H9 (cell line): ENCODE measurements at regions not wholly inside any gene's neighbourhood (a gene's known extent, or its start where the extent isn't known, plus 50 kb on each side); places are given as distances from the start of the nearest gene placed in this dataset.

Experiments used
- DNase-seq: peaks from one replicate; pipeline ENCODE4 v3.0.0-alpha.2; 2017
- H2AFZ ChIP-seq: one replicate; pipeline ENCODE4 v1.6.1; 2013; ENCODE audit warnings: mild to moderate bottlenecking, low read length, control low read depth, moderate library complexity
- H2AK5ac ChIP-seq: 2 replicates; pipeline ENCODE4 v1.6.1; 2013; ENCODE audit warnings: low read length, control low read depth, mixed read lengths; ENCODE audit not compliant: insufficient read length
- H2BK120ac ChIP-seq: one replicate; pipeline ENCODE4 v1.6.1; 2013; ENCODE audit warnings: low read depth, mild to moderate bottlenecking, low read length, control low read depth, inconsistent platforms; ENCODE audit not compliant: poor library complexity, severe bottlenecking
- H2BK12ac ChIP-seq: 2 replicates; pipeline ENCODE4 v1.6.1; 2013; ENCODE audit warnings: low read length, control low read depth, mixed read lengths, low read depth; ENCODE audit not compliant: insufficient read length
- H2BK15ac ChIP-seq: 2 replicates; pipeline ENCODE4 v1.6.1; 2013; ENCODE audit warnings: low read depth, low read length, control low read depth
- H2BK20ac ChIP-seq: one replicate; pipeline ENCODE4 v1.6.1; 2013; ENCODE audit warnings: low read depth, mild to moderate bottlenecking, low read length, control low read depth, inconsistent platforms; ENCODE audit not compliant: poor library complexity, severe bottlenecking
- H2BK5ac ChIP-seq: 2 replicates; pipeline ENCODE4 v1.6.1; 2013; ENCODE audit warnings: low read length, control low read depth, mixed read lengths; ENCODE audit not compliant: insufficient read length
- H3K14ac ChIP-seq: 2 replicates; pipeline ENCODE4 v1.6.1; 2013; ENCODE audit warnings: low read length, control low read depth; ENCODE audit not compliant: insufficient read depth
- H3K18ac ChIP-seq: 2 replicates; pipeline ENCODE4 v1.6.1; 2013; ENCODE audit warnings: low read depth, mild to moderate bottlenecking, mixed read lengths, low read length, control low read depth; ENCODE audit not compliant: insufficient read length
- H3K23ac ChIP-seq: 2 replicates; pipeline ENCODE4 v1.6.1; 2013; ENCODE audit warnings: low read length, control low read depth, mixed read lengths, low read depth; ENCODE audit not compliant: insufficient read length
- H3K23me2 ChIP-seq: 2 replicates; pipeline ENCODE4 v1.6.1; 2013; ENCODE audit warnings: low read depth, mild to moderate bottlenecking, mixed read lengths, low read length, control low read depth; ENCODE audit not compliant: insufficient read length, poor library complexity, severe bottlenecking
- H3K27ac ChIP-seq: 2 replicates; pipeline ENCODE4 v1.5.1; 2013; ENCODE audit warnings: low read length, control low read depth, mixed read lengths, low read depth; ENCODE audit not compliant: insufficient read length
- H3K27me3 ChIP-seq: 2 replicates; pipeline ENCODE4 v1.6.1; 2013; ENCODE audit warnings: low read length, control low read depth, inconsistent platforms; ENCODE audit not compliant: insufficient read depth
- H3K4ac ChIP-seq: 2 replicates; pipeline ENCODE4 v1.6.1; 2013; ENCODE audit warnings: low read depth, mild to moderate bottlenecking, control low read depth, inconsistent platforms, low read length, moderate library complexity
- H3K4me1 ChIP-seq: 2 replicates; pipeline ENCODE4 v1.6.1; 2013; ENCODE audit warnings: low read length, control low read depth, inconsistent platforms; ENCODE audit not compliant: insufficient read depth
- H3K4me2 ChIP-seq: 2 replicates; pipeline ENCODE4 v1.6.1; 2013; ENCODE audit warnings: low read length, control low read depth, mixed read lengths; ENCODE audit not compliant: insufficient read length, insufficient read depth
- H3K56ac ChIP-seq: 2 replicates; pipeline ENCODE4 v1.6.1; 2013; ENCODE audit warnings: low read depth, mild to moderate bottlenecking, mixed read lengths, low read length, control low read depth; ENCODE audit not compliant: insufficient read length
- H3K79me1 ChIP-seq: 2 replicates; pipeline ENCODE4 v1.6.1; 2013; ENCODE audit warnings: low read depth, mild to moderate bottlenecking, moderate library complexity, low read length, control low read depth, inconsistent platforms; ENCODE audit not compliant: insufficient read depth, poor library complexity, severe bottlenecking
- H3K79me2 ChIP-seq: 2 replicates; pipeline ENCODE4 v1.6.1; 2013; ENCODE audit warnings: low read length, control low read depth, inconsistent platforms; ENCODE audit not compliant: insufficient read depth
- H3K9ac ChIP-seq: 2 replicates; pipeline ENCODE4 v1.6.1; 2013; ENCODE audit warnings: low read length, control low read depth, mixed read lengths; ENCODE audit not compliant: insufficient read length; ENCODE audit errors: extremely low read depth
- H3K9me3 ChIP-seq: one replicate; pipeline ENCODE4 v1.6.1; 2013; ENCODE audit warnings: low read depth, low read length, inconsistent platforms; ENCODE audit not compliant: control insufficient read depth
- H3T11ph ChIP-seq: one replicate; pipeline ENCODE4 v1.6.1; 2013; ENCODE audit warnings: mild to moderate bottlenecking, low read length, control low read depth, inconsistent platforms
- H4K20me1 ChIP-seq: one replicate; pipeline ENCODE4 v1.6.1; 2013; ENCODE audit not compliant: control insufficient read depth, insufficient read length, insufficient read depth
- H4K5ac ChIP-seq: 2 replicates; pipeline ENCODE4 v1.6.1; 2013; ENCODE audit warnings: low read depth, mild to moderate bottlenecking, mixed read lengths, low read length, control low read depth; ENCODE audit not compliant: insufficient read length
- H4K8ac ChIP-seq: replicated peaks from 2 replicates; pipeline ENCODE4 v1.6.1; 2013; ENCODE audit warnings: low read length, control low read depth, mixed read lengths, low read depth; ENCODE audit not compliant: insufficient read length
- H4K91ac ChIP-seq: 2 replicates; pipeline ENCODE4 v1.6.1; 2013; ENCODE audit warnings: low read depth, mild to moderate bottlenecking, moderate library complexity, mixed read lengths, low read length, control low read depth; ENCODE audit not compliant: insufficient read length
- H3K27ac Mint-ChIP-seq, 3 experiments: 2 replicates in 2 of 3; 3 replicates in 1 of 3; pipeline ENCODE4 v1.8.0; 2020 to 2021; ENCODE audit warnings: mixed read lengths in 3 of 3, mild to moderate bottlenecking in 1 of 3, moderate library complexity in 1 of 3
- H3K27me3 Mint-ChIP-seq: 2 replicates; pipeline ENCODE4 v1.8.0; 2021; ENCODE audit warnings: low read depth, mild to moderate bottlenecking, moderate library complexity, mixed read lengths
- H3K36me3 Mint-ChIP-seq, 3 experiments: 2 replicates in 2 of 3; 3 replicates in 1 of 3; pipeline ENCODE4 v1.8.0; 2020 to 2021; ENCODE audit warnings: low read depth in 3 of 3, mixed read lengths in 3 of 3; ENCODE audit not compliant: insufficient read depth in 1 of 3
- H3K4me1 Mint-ChIP-seq, 2 experiments: 2 replicates each; pipeline ENCODE4 v1.8.0; 2020; ENCODE audit warnings: mixed read lengths in 2 of 2
- H3K4me3 Mint-ChIP-seq, 2 experiments: 2 replicates in 1 of 2; 3 replicates in 1 of 2; pipeline ENCODE4 v1.8.0; 2020 to 2021; ENCODE audit warnings: mild to moderate bottlenecking in 2 of 2, mixed read lengths in 2 of 2, moderate library complexity in 1 of 2
- H3K9me3 Mint-ChIP-seq, 2 experiments: 2 replicates in 1 of 2; 3 replicates in 1 of 2; pipeline ENCODE4 v1.8.0; 2020; ENCODE audit warnings: mild to moderate bottlenecking in 2 of 2, mixed read lengths in 2 of 2, moderate library complexity in 1 of 2
- CTCF ChIP-seq: fragments of 200-600 bp; sonication (generic); conservative IDR thresholded peaks from 3 replicates; pipeline ENCODE4 v1.8.0; 2021; ENCODE audit warnings: antibody characterized with exemption, mild to moderate bottlenecking
- WGBS: extraction: QIAGEN DNeasy Blood & Tissue Kit; methylation state at CpG from one replicate; pipeline ENCODE4 v1.1.7; 2013; ENCODE audit warnings: missing lambda C conversion rate, low lambda C conversion rate, mixed read lengths; ENCODE audit not compliant: insufficient read length; ENCODE audit errors: extremely low coverage; 5-methylcytosine and 5-hydroxymethylcytosine counted together

DNA sequence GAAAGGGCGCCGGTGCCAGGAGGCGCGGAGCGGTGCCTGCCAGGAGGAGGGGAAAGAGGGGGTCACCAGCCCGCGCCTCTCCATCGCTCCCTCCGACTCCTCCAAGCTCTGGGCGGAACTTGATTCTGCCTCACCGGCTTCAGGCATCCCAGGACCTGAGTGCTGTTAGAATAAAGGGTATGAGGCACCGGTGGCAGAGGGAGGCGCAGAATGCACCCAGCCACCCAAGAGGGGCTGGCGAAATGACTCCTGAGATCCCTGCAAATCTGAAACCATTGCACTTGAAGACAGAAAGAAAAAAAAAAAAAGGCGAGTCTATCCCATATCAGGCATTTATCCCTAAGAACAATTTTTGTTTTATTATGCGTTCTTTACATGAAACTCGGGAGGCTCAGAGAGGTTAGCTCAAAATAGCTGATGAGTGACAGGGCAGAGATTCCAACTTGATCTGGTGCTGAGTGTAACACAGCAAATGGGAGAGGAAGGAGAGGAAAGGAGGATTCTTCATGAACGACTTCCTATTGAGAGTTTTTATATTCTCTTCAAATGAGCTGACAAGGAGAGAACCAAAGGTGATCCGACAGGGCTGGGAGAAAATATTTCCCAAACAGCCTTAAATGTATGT is 157.0 kb upstream of the FRMD4B start:
- no peaks in the 10 kb centered on the region for H3K79me2 ChIP-seq
- no peak for TF ChIP-seq CTCF
- H3K4me1 ChIP-seq = no peaks in the 10 kb centered on the region
- H3K4me3 Mint-ChIP-seq = peak overlapping the region; percentile 83 to 93
- no peak overlapping the region for H3K14ac ChIP-seq
- no peak overlapping the region for H2AK5ac ChIP-seq
- no peaks in the 10 kb centered on the region for H3K36me3 Mint-ChIP-seq
- no peak overlapping the region for H3K27ac Mint-ChIP-seq
- no peak overlapping the region for H2BK20ac ChIP-seq
- H3K4me1 Mint-ChIP-seq = peaks cover 16 to 18% of the 10 kb centered on the region in 2 experiments
- H2AFZ ChIP-seq = no peak overlapping the region
- no peak overlapping the region for H2BK12ac ChIP-seq
- no peak overlapping the region for H3T11ph ChIP-seq
- H4K91ac ChIP-seq = no peak overlapping the region
- H2BK5ac ChIP-seq = no peak overlapping the region
- H2BK120ac ChIP-seq = no peak overlapping the region
- H3K27me3 Mint-ChIP-seq = peaks cover 47% of the 10 kb centered on the region
- H3K18ac ChIP-seq = no peak overlapping the region
- peaks cover 3% of the 10 kb centered on the region; the same call in 1 of the 2 replicates for H3K27me3 ChIP-seq
- no peak overlapping the region for H3K27ac ChIP-seq
- H4K5ac ChIP-seq = no peak overlapping the region
- no peak overlapping the region for H3K9ac ChIP-seq
- peaks cover 0 to 4% of the 10 kb centered on the region in 2 experiments; a peak in 2 of 5 replicates for H3K9me3 Mint-ChIP-seq
- no peak overlapping the region for H4K8ac ChIP-seq
- no peaks in the 10 kb centered on the region for H3K79me1 ChIP-seq
- no peak overlapping the region for H3K56ac ChIP-seq
- no peaks in the 10 kb centered on the region for H3K9me3 ChIP-seq
- no CpG with 5 or more reads among the region's 19 CpGs for WGBS
- H3K4me2 ChIP-seq = peak overlapping the region; percentile 61
- no peak overlapping the region for H2BK15ac ChIP-seq
- DNase-seq = no peak
- H4K20me1 ChIP-seq = no peaks in the 10 kb centered on the region
- H3K23me2 ChIP-seq = peaks cover 12% of the 10 kb centered on the region
- no peak overlapping the region for H3K23ac ChIP-seq
- H3K4ac ChIP-seq = no peak overlapping the region
